Upper lobe of left lung (tissue), 6 donors: ENCODE measurements at regions not wholly inside any gene's neighbourhood (a gene's known extent, or its start where the extent isn't known, plus 50 kb on each side); places are given as distances from the start of the nearest gene placed in this dataset.

Experiments
- ATAC-seq, 2 donors: fragments of 200-7000 bp; cut with Tn5 transposase; one replicate each; pipeline ENCODE4 v1.9.1; 2022; ENCODE audit warnings: mild to moderate bottlenecking in 2 of 2, moderate library complexity in 2 of 2; ENCODE audit not compliant: low FRiP score in 2 of 2
- DNase-seq, 2 donors: peaks; one replicate each; pipeline ENCODE4 v3.0.0-alpha.2; 2019 to 2020
- H3K27ac ChIP-seq, 4 donors: fragments of 200-600 bp; sonication (generic); one replicate each; pipeline ENCODE4 v1.5.1; 2016 to 2019
- H3K27me3 ChIP-seq, 4 donors: fragments of 200-600 bp; sonication (generic); one replicate each; pipeline ENCODE4 v1.5.1; 2017 to 2019
- H3K36me3 ChIP-seq, 4 donors: fragments of 200-600 bp; sonication (generic); one replicate each; pipeline ENCODE4 v1.5.1; 2016 to 2019
- H3K4me1 ChIP-seq, 4 donors: fragments of 200-600 bp; sonication (generic); one replicate each; pipeline ENCODE4 v1.5.1; 2018 to 2019
- H3K4me3 ChIP-seq, 4 donors: fragments of 200-600 bp; sonication (generic); one replicate each; pipeline ENCODE4 v1.5.1; 2017 to 2019; ENCODE audit warnings: mild to moderate bottlenecking in 2 of 4, moderate library complexity in 1 of 4
- H3K9me3 ChIP-seq, 4 donors: fragments of 200-600 bp; sonication (generic); one replicate each; pipeline ENCODE4 v1.5.1; 2018 to 2019
- CTCF ChIP-seq, 6 experiments: fragments of 450-650 bp in 4 of 6; fragments of 200-600 bp in 2 of 6; sonication (generic) in 2 of 6; IDR thresholded peaks; one replicate each; pipeline ENCODE4 v1.5.1; 2016 to 2019; ENCODE audit warnings: antibody characterized with exemption in 6 of 6
- EP300 ChIP-seq, 4 donors: sonication (generic); formaldehyde crosslinking; IDR thresholded peaks; one replicate each; pipeline ENCODE4 v1.5.1; 2017; ENCODE audit warnings: antibody characterized with exemption in 4 of 4, control low read depth in 2 of 4
- POLR2A ChIP-seq, 4 donors: fragments of 450-650 bp; IDR thresholded peaks; one replicate each; pipeline ENCODE4 v1.5.1; 2016 to 2017; ENCODE audit warnings: antibody characterized with exemption in 4 of 4, mild to moderate bottlenecking in 2 of 4
- POLR2AphosphoS5 ChIP-seq, 2 donors: sonication (generic); formaldehyde crosslinking; IDR thresholded peaks; one replicate each; pipeline ENCODE4 v1.5.1; 2017; ENCODE audit warnings: antibody characterized with exemption in 2 of 2
- WGBS, 2 donors: methylation state at CpG; one replicate each; pipeline ENCODE4 v1.1.5; 2017 to 2018; 5-methylcytosine and 5-hydroxymethylcytosine counted together
- donor health status: DM: no; HTN: no; CAD: no; lungs with moderate emphysema.
- donor health status: DM: no; HTN: yes; CAD: no; lungs with severe emphysema.

- TF ChIP-seq POLR2A (IDR thresholded peaks at IDR 0.05) (no peak), POLR2AphosphoS5 (IDR thresholded peaks at IDR 0.05) (no peak), CTCF (IDR thresholded peaks at IDR 0.05) (no peak), EP300 (IDR thresholded peaks at IDR 0.05) (no peak)
- H3K27me3 ChIP-seq = no peaks in the 10 kb centered on the region
- ATAC-seq = no peak
- no peaks in the 10 kb centered on the region for H3K4me1 ChIP-seq
- H3K9me3 ChIP-seq = no peaks in the 10 kb centered on the region
- DNase-seq = no peak
- WGBS, 2 donors = 71 to 90% methylated on average over 2 to 6 of the region's 6 CpGs
- no peak overlapping the region for H3K4me3 ChIP-seq
- no peaks in the 10 kb centered on the region for H3K36me3 ChIP-seq
- no peak overlapping the region for H3K27ac ChIP-seq
These were observed 144.1 kb downstream of the SYF2 start for GRCh38 chr1:25088180-25088701.

- TF ChIP-seq POLR2AphosphoS5 (IDR thresholded peaks at IDR 0.05) (no peak), EP300 (IDR thresholded peaks at IDR 0.05) (no peak), CTCF (IDR thresholded peaks at IDR 0.05) (no peak), POLR2A (IDR thresholded peaks at IDR 0.05) (no peak)
- no peaks in the 10 kb centered on the region for H3K36me3 ChIP-seq
- no peak overlapping the region for H3K4me3 ChIP-seq
- 76 to 84% methylated on average over 2 to 3 of the region's 3 CpGs for WGBS, 2 donors
- no peak for DNase-seq
- no peak for ATAC-seq
- H3K27me3 ChIP-seq = no peaks in the 10 kb centered on the region
- no peaks in the 10 kb centered on the region for H3K4me1 ChIP-seq
- H3K9me3 ChIP-seq = no peaks in the 10 kb centered on the region
- H3K27ac ChIP-seq = no peak overlapping the region
These were observed 145.7 kb downstream of the SYF2 start for GRCh38 chr1:25086518-25087079.

- Histone ChIP-seq H3K27ac (no peak overlapping the region), H3K4me3 (no peak overlapping the region), H3K36me3 (no peaks in the 10 kb centered on the region), H3K4me1 (no peaks in the 10 kb centered on the region), H3K27me3 (no peaks in the 10 kb centered on the region), H3K9me3 (no peaks in the 10 kb centered on the region)
- DNase-seq (no peak), ATAC-seq (no peak)
- WGBS, 2 donors = 41 to 52% methylated on average over 1 of the region's 1 CpG
- TF ChIP-seq POLR2A (IDR thresholded peaks at IDR 0.05) (no peak), POLR2AphosphoS5 (IDR thresholded peaks at IDR 0.05) (no peak), EP300 (IDR thresholded peaks at IDR 0.05) (no peak), CTCF (IDR thresholded peaks at IDR 0.05) (no peak)
These were observed 147.9 kb downstream of the SYF2 start for GRCh38 chr1:25084407-25084806.

- DNase-seq (no peak), ATAC-seq (no peak)
- H3K4me1 ChIP-seq = no peaks in the 10 kb centered on the region
- H3K9me3 ChIP-seq = no peaks in the 10 kb centered on the region
- WGBS, 2 donors = 83 to 85% methylated on average over 15 to 20 of the region's 20 CpGs
- no peaks in the 10 kb centered on the region for H3K36me3 ChIP-seq
- H3K27me3 ChIP-seq = no peaks in the 10 kb centered on the region
- TF ChIP-seq EP300 (IDR thresholded peaks at IDR 0.05) (no peak), POLR2AphosphoS5 (IDR thresholded peaks at IDR 0.05) (no peak), POLR2A (IDR thresholded peaks at IDR 0.05) (no peak), CTCF (IDR thresholded peaks at IDR 0.05) (no peak)
- H3K4me3 ChIP-seq = no peak overlapping the region
- H3K27ac ChIP-seq = no peak overlapping the region
These were observed 148.6 kb downstream of the SYF2 start for GRCh38 chr1:25083481-25084345.
